ENCODE measurements at regions not wholly inside any gene's neighbourhood (a gene's known extent, or its start where the extent isn't known, plus 50 kb on each side); places are given as distances from the start of the nearest gene placed in this dataset.

DNA sequence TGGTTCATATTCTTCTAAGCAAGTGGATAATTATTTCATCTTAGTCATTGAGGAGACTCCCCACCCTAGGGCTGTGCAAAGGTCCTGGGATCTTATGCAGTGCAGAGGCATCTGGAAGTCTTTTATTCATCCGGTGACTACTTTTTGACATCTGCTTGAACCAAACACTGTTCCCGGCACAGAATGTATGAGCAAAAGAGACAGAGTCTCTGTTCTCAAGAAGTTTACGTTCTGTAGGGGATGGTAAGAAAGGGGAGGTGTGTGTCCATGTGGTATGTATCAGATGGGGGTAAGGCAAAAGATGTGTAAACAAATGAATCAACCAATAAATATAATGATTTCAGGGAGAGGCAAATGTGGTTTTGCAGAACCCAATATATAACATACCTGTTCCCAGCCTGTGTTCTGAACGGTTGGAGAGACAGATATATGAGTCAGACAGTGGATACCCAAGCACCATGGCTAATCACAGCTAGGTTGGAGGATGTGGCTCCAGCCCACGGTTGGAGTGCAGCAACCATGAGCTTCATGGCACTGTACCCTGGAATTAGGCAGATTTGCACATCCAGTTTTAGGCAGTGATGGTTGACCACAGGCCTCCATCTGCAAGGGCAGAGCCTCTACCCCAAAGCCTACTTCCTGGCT is 75.1 kb upstream of the CADM1 start:
- in situ Hi-C loops (cut with HindIII; ENCODE audit: low sequenced_read_pairs) = no loop called here

DNA sequence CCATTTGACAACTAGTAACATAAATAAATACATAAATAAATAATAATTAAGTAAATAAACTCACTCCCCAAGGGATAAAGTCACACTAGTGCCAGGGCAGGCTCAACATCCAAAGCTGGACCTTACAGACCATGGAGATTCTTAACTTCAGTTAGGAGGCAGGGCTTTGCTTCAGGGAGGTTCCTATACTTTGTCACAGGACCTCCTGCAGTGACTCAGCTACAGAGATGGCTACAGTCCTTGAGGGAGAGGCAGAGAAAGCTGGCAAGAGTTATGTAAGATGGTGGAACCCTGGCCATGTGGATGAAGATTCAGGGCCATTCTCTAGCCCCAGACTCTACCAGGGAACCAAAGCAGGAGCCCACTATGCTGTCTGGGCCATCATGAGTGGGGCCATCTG is 74.1 kb upstream of the CADM1 start:
- in situ Hi-C loops (cut with HindIII; ENCODE audit: low sequenced_read_pairs) = no loop called here

DNA sequence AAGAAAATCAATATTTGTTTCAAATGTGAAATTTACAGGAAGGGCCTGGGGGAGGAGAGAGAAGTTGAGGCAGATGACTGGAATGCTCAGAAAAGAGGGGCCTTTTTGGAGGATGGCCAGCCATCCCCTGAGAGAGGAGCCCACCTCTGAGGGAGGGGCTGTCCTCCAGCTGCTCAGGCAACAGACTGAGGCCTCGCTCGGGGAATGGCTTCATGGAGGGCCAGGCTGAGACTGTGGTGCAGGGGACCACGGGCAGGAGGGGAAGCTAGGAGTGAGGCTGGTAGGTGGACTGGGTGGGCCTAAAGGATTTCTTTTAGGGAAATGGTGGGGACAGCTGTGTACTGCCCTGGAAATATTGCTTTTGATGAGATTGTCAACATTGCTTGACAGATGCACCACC is 73.5 kb upstream of the CADM1 start:
- in situ Hi-C loops (cut with HindIII; ENCODE audit: low sequenced_read_pairs) = no loop called here

- in situ Hi-C loops (cut with HindIII; ENCODE audit: low sequenced_read_pairs) = no loop called here
Observed at GRCh38 chr11:115576606-115577380, 72.6 kb upstream of the CADM1 start.

DNA sequence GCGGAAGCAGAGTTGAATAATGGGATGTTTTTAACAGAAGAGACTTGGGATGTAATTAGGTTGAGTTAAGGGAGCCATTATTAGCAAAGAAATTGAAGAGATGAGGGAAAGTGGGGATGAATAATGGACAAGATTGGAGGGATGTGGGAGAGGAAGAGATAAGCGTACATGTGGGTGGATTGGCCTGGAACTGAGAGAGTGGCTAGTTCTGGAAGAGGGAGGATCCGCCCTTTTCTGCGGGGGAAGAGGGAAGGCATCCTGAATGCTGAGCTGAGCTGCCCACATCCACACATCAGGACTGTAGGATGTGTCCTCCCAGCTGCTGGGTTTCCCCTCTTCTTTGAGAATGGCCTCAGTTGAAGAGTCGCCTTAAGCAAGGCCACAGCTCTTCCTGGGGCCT is 68.3 kb upstream of the CADM1 start:
- in situ Hi-C loops (cut with HindIII; ENCODE audit: low sequenced_read_pairs) = no loop called here

DNA sequence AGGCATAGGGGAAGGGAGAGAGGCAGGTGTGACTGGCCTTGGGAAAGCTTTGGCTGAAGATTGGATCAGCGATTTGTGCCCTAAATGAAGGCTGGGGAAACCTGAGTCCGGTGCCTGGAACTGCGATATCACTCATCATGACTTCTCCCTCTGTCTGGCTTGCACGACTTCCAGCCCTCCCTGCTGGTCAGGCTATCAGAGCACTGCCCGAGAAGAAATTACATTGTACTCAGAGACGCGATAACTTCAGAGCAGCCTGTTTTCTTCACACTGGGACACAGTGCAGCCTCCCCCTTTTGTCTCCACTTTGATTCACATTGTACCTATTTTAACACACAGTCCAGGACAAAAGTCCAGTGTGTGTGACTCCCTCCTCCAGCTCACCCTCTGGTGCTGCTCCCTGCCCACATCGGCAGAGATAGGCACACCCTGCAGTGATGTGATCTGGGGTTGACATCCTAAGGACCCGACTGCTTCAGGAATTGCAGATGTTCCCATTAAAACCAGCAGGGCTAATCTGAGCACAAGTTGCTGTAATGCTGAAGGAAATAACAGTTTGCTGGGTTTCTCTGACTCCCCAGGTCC is 62.1 kb upstream of the CADM1 start:
- in situ Hi-C loops (cut with HindIII; ENCODE audit: low sequenced_read_pairs) = no loop called here

DNA sequence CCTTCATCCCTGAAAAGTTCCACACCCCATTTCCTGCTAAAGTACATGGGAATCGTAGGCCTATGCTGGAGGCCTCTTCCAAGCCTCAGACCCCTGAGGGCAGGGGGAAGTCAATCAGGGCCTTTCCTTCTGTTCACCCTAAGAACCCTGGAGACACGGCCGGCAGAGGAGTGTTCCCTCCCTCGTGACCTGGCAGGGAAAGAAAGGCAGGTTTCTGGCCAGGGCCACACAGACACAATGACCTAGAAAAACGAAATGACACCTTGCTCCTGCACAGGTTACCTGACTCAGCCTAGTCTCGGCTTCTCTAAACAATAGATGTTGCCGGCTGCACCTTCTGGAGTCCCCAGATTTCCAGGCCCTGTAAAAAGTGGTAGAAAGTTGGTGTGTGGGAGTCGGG is 60.6 kb upstream of the CADM1 start:
- in situ Hi-C loops (cut with HindIII; ENCODE audit: low sequenced_read_pairs) = no loop called here

- in situ Hi-C loops (cut with HindIII; ENCODE audit: low sequenced_read_pairs) = no loop called here
Observed at GRCh38 chr11:115561116-115561515, 56.9 kb upstream of the CADM1 start.

GRCh38 chr11:115558635-115559034 is 54.4 kb upstream of the CADM1 start:
- in situ Hi-C loops (cut with HindIII; ENCODE audit: low sequenced_read_pairs) = no loop called here

GRCh38 chr11:115557681-115558080 is 53.5 kb upstream of the CADM1 start:
- in situ Hi-C loops (cut with HindIII; ENCODE audit: low sequenced_read_pairs) = no loop called here

- in situ Hi-C loops (cut with HindIII; ENCODE audit: low sequenced_read_pairs) = no loop called here
Observed at GRCh38 chr11:115556984-115557383, 52.8 kb upstream of the CADM1 start.

- in situ Hi-C loops (cut with HindIII; ENCODE audit: low sequenced_read_pairs) = no loop called here
Observed at GRCh38 chr11:115555336-115556090, 51.3 kb upstream of the CADM1 start.

Measured in endothelial cell of hepatic sinusoid (primary cell).